ENCODE measurements at regions not wholly inside any gene's neighbourhood (a gene's known extent, or its start where the extent isn't known, plus 50 kb on each side); places are given as distances from the start of the nearest gene placed in this dataset.
A peak's percentile ranks its signal among the peaks of the same experiment; 100 is the strongest.

GRCh38 chrX:20596856-20597255, 330.1 kb upstream of the RPS6KA3 start:
- no peak for DNase-seq

- DNase-seq = no peak
Measured at GRCh38 chrX:20595928-20596575, 329.3 kb upstream of the RPS6KA3 start.

- no peak for DNase-seq
Measured at GRCh38 chrX:20594985-20595384, 328.3 kb upstream of the RPS6KA3 start.

- DNase-seq = no peak
Measured at GRCh38 chrX:20593836-20594235, 327.1 kb upstream of the RPS6KA3 start.

GRCh38 chrX:20593402-20593801, 326.7 kb upstream of the RPS6KA3 start:
- no peak for DNase-seq

GRCh38 chrX:20591246-20591645, 324.5 kb upstream of the RPS6KA3 start:
- DNase-seq = no peak

GRCh38 chrX:20585782-20586181, 319.1 kb upstream of the RPS6KA3 start:
- DNase-seq = no peak

GRCh38 chrX:20571611-20572010, 304.9 kb upstream of the RPS6KA3 start:
- no peak for DNase-seq

- DNase-seq = no peak
Measured at GRCh38 chrX:20567108-20567507, 300.4 kb upstream of the RPS6KA3 start.

GRCh38 chrX:20547611-20548051, 280.9 kb upstream of the RPS6KA3 start:
- DNase-seq = no peak

- no peak for DNase-seq
Measured at GRCh38 chrX:20545538-20545937, 278.8 kb upstream of the RPS6KA3 start.

- no peak for DNase-seq
Measured at GRCh38 chrX:20542072-20542471, 275.4 kb upstream of the RPS6KA3 start.

GRCh38 chrX:20538974-20539373, 272.3 kb upstream of the RPS6KA3 start:
- no peak for DNase-seq

- no peak for DNase-seq
Measured at GRCh38 chrX:20531667-20532066, 265.0 kb upstream of the RPS6KA3 start.

- DNase-seq = peak; percentile 73
Measured at GRCh38 chrX:20530406-20530921, 263.8 kb upstream of the RPS6KA3 start.

- no peak for DNase-seq
Measured at GRCh38 chrX:20529711-20530110, 263.0 kb upstream of the RPS6KA3 start.

- DNase-seq = peak; percentile 13
Measured at GRCh38 chrX:20529301-20529700, 262.6 kb upstream of the RPS6KA3 start.

GRCh38 chrX:20527558-20528011, 260.9 kb upstream of the RPS6KA3 start:
- peak; percentile 41 for DNase-seq

- DNase-seq = no peak
Measured at GRCh38 chrX:20527041-20527440, 260.3 kb upstream of the RPS6KA3 start.

GRCh38 chrX:20523626-20524312, 257.1 kb upstream of the RPS6KA3 start:
- no peak for DNase-seq

- DNase-seq = no peak
Measured at GRCh38 chrX:20522420-20522819, 255.7 kb upstream of the RPS6KA3 start.

- DNase-seq = no peak
Measured at GRCh38 chrX:20521222-20521621, 254.5 kb upstream of the RPS6KA3 start.

GRCh38 chrX:20519826-20520225, 253.1 kb upstream of the RPS6KA3 start:
- DNase-seq = no peak

GRCh38 chrX:20519146-20519545, 252.4 kb upstream of the RPS6KA3 start:
- no peak for DNase-seq
